Posterior cingulate gyrus (tissue), 11 donors: ENCODE measurements at regions not wholly inside any gene's neighbourhood (a gene's known extent, or its start where the extent isn't known, plus 50 kb on each side); places are given as distances from the start of the nearest gene placed in this dataset.

Source experiments
- DNase-seq, 10 donors: peaks; one replicate each; pipeline versions ENCODE4 v3.0.0 to v3.0.0-alpha.2; 2020 to 2021; ENCODE audit warnings: mixed read lengths in 3 of 10
- intact Hi-C: fragments of 100-400 bp; cut with DNase I; formaldehyde crosslinking; loops from one replicate; pipeline ENCODE4 v1.15.1; 2023

- DNase-seq = peak in 3 of 10 donors; percentile 62 to 81 (median 72)
- intact Hi-C loops = loop anchor here (10.0 kb wide), 2 partner anchors 312 to 622 kb away; no protein-coding TSS in a partner anchor
These were observed 162.0 kb upstream of the CST7 start for GRCh38 chr20:24787071-24787470.

DNA sequence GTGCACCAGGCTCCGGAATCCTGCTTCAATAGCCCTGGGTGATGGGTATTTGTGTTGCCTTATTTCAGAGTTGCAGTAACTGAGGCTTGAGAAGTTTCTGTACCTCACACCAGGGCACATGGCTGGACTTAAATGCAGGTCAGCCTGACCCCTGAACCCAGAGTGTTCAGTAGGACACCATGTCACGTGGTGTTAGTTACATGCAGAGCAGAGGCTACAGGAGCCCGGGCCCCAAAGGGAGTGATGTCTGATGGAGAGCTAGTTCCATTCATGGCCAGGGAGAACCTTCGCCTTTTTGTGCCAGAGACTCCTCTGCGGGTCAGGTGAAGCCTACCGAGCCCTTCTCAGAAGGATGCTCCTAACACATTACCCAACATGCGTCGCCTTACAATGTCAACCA lies 161.4 kb upstream of the CST7 start:
- peak in 3 of 10 donors; percentile 24 to 53 (median 36) for DNase-seq
- intact Hi-C loops = loop anchor here (10.0 kb wide), 2 partner anchors 313 to 623 kb away; no protein-coding TSS in a partner anchor

- peak in 3 of 10 donors; percentile 32 to 45 (median 40) for DNase-seq
- intact Hi-C loops = loop anchor here (10.0 kb wide), 2 partner anchors 315 to 625 kb away; no protein-coding TSS in a partner anchor
These were observed 159.2 kb upstream of the CST7 start for GRCh38 chr20:24789877-24790276.

- intact Hi-C loops = no loop called here
These were observed 158.3 kb upstream of the CST7 start for GRCh38 chr20:24790746-24791283.

GRCh38 chr20:24791953-24792352 lies 157.1 kb upstream of the CST7 start:
- intact Hi-C loops = no loop called here
- peak in 3 of 10 donors; percentile 3 to 49 (median 21) for DNase-seq

More at GRCh38 chr20:24790746-24791283, 158.3 kb upstream of the CST7 start:
- peak in 3 of 10 donors; percentile 29 to 59 (median 55) for DNase-seq

DNA sequence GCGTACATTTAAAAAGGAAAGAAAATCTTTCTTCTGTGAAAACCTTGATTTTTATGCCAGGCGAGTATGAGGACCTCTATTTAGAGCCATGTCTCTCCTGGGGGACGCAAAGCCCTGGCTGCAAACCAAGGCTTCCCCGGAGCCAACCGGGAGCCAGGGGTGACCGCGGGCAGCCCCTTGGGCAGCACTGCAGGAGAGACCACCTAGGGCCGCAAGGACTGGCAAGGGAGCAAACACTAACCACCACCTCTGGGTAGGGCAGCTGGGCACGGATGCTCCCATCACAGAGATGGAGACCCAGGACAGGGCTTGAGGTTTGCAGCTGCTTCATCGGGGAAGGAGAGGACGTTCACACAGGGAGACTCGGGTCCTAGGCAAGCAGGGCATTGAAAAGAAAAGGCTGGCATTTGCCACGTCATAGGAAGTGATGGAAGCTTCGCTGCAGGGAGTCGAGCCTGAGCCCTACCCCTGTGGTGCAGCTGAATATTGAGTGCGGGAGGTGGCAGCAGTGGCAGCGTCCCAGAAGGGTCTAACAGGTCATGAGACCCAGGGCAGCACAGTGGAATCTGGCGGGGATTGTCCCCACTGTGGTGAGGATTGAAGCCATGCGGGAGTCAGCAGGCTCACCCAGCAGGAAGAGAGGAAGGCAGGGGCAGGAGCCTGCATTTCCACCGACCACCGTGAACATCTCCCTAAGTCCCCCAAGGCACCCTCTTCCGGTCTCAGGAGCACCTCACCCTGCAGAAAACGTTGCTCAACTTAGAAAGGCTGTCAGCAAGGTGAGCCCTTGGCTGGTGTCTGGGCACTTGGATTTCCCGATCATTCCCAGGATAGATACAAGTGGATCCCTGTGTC lies 156.2 kb upstream of the CST7 start:
- DNase-seq = peak in 3 of 10 donors; percentile 50 to 77 (median 64)
- intact Hi-C loops = no loop called here

DNA sequence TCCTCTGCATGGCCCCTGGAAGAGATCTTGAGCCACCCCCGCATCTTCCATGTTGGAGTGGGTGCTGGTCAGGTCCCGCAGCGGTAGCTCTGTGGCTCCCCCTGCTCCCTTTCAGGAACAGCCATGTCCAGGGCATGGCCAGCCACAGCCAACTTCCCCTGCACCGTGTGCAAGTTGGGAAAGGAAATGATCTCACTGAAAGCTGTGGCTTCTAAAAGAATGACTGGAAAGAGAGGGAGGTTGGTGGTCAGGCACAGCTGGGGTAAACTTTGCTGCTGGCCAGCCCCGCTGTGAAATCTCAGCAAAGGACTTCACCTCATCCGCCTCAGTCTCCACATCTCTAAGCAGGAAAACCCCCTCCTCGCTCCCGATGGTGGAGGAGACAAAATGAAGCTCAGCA lies 153.6 kb upstream of the CST7 start:
- intact Hi-C loops = no loop called here

DNA sequence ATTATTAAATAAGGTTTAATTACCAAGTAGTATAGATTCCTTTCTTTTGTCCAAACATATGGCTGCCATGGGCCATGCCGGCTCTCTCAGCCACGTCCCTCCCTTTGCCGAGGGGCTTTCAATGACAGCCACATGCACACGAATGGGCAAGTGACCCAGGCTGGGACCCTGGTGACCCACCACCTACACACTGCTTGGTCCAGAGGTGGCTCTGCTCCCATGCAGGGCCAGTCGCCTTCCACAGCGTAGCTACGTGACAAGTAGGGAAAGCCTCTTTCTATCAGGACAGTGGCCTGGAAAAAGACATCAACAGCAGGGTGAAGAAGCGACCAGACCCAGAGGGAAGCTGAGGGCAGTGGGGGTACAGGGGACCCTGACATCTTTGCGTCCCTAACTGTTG lies 152.8 kb upstream of the CST7 start:
- intact Hi-C loops = no loop called here
- DNase-seq = peak in 3 of 10 donors; percentile 10 to 75 (median 22)

More for the DNA sequence above, 153.6 kb upstream of the CST7 start:
- DNase-seq = peak in 3 of 10 donors; percentile 23 to 57 (median 48)

GRCh38 chr20:24797113-24797512 lies 152.0 kb upstream of the CST7 start:
- DNase-seq = peak in 2 of 10 donors; percentile 5 to 7
- intact Hi-C loops = no loop called here

GRCh38 chr20:24797745-24798655 lies 151.1 kb upstream of the CST7 start:
- DNase-seq = peak in 3 of 10 donors; percentile 45 to 66 (median 54)
- intact Hi-C loops = no loop called here

- intact Hi-C loops = no loop called here
- DNase-seq = peak in 3 of 10 donors; percentile 53 to 65 (median 57)
These were observed 150.0 kb upstream of the CST7 start for GRCh38 chr20:24798930-24799705.

DNA sequence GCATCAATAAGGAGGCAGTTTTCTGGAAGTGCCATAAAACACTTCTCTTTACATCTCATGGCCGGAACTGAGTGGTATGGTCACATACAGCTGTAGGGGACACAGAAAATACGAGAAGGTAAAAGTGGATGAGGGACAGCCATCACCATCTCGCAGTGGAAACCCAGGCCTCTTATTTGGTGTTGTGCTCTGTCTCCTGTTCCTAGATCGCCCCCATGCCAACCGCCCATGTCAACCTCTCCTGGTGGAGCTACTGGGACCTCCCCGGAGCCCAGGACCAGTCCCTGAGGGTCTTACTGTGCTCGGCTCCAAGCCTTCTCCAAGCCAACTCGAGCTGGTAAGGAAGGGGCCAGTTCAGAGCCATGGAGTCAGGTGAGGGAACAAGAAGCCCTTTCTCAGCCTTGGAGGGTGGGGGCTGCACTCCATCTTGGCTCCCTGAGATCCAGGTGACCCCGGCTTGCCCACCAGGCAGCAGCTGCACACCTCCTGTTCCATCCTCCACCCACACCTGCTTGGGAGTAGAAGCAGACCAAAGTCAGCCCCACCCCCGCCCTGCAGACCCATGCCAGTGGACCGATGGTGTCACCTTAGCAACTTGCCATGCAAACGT lies 149.0 kb upstream of the CST7 start:
- DNase-seq = peak in 3 of 10 donors; percentile 40 to 58 (median 55)
- intact Hi-C loops = no loop called here

DNA sequence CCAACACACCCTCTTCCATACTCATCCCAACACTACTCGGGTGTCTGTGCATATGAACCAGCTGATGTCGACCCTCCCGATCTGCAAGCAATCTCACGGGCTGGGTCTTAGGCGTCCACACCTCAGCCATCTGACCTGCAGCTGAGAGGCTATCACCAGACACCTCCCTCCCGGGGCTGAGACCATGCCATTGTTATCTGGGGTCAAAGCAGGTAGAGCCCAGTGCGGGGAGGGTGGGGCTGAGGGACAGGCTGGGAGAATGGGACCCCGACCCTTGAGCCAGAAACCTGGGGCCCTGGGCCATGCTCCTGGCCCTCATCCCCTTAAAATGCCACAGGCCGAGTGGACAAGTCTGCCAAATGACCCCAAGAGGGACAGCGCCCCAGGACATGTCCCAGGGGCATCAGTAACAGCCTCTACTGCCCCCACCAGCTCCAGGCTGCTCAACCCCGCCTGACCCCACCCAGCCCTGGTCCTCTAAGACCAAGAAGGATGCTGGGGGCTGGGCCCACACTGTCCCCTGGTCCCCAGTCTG lies 146.7 kb upstream of the CST7 start:
- DNase-seq = peak in 3 of 10 donors; percentile 57 to 80 (median 70)
- intact Hi-C loops = no loop called here

DNA sequence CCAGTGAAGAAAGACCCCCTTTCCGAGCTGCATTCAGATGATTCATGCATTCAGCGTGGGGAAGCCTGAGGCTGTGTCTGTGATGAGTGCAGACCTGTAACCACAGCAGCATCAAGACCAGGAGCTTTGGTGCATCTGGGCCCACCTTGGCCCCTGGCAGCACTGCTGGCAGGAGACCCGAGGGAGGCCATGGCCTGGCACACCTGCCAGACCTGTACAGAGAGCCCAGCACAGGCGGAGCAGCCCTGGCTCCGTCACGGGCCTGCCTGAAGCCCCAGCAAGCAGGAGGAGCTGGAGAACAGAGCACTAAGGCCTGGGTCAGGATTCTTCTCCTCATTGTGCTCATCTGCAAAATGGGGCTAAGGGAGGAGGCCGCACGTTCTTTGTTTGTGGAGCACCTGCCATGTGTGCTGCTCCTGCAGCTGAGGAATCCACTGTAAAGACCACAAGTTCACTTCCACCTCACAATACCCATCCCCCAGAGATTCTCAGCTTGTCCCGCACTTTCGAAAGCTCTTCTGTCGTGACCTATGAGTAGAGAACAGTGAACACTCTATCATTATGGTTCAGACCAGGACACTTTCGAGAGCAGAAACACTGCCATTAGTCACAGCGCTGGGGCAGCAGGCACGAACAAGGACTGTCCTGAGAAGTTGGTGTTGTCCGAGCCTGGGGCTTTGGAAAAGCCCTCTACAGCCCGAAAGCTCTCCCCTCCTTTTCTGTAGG lies 144.4 kb upstream of the CST7 start:
- DNase-seq = peak in 3 of 10 donors; percentile 35 to 65 (median 64)
- intact Hi-C loops = no loop called here

DNA sequence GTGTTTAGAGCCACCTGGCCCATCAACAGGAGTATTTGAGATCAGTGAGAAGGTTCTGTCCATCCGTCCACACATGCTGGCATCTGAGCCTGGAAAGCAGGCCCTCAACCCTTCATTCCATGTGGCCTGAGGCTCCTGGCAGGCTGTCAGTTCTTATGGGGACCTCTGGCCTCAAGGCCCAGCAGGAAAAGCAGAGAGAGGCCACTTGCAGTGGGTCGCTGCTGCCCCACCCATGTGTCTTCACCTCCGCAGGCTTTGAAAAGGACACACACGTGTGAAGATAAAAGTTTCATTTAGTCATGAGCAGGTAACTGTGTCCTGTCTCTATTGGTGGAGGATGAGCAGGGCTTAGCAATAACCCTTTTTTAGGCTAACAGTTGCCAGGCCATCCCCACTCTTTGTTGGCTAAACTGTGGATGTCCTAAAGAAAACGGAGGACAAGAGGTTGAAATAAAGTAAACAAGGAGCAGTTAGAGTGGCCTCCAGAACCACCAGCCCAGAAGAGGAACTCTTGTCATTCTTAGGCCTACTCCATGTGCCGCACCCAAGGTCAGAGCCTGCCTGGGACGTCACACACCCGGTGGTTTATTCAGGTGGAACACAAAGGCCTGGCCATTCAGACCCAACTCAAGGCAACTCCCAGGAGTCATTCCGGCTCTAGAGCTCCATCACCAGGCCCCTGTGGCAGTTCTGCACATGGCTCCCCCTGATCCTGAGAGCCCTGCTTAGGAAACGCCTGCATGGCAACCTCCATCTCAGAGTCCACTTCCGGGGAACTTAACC lies 143.4 kb upstream of the CST7 start:
- intact Hi-C loops = no loop called here
- peak in 3 of 10 donors; percentile 24 to 52 (median 33) for DNase-seq

DNA sequence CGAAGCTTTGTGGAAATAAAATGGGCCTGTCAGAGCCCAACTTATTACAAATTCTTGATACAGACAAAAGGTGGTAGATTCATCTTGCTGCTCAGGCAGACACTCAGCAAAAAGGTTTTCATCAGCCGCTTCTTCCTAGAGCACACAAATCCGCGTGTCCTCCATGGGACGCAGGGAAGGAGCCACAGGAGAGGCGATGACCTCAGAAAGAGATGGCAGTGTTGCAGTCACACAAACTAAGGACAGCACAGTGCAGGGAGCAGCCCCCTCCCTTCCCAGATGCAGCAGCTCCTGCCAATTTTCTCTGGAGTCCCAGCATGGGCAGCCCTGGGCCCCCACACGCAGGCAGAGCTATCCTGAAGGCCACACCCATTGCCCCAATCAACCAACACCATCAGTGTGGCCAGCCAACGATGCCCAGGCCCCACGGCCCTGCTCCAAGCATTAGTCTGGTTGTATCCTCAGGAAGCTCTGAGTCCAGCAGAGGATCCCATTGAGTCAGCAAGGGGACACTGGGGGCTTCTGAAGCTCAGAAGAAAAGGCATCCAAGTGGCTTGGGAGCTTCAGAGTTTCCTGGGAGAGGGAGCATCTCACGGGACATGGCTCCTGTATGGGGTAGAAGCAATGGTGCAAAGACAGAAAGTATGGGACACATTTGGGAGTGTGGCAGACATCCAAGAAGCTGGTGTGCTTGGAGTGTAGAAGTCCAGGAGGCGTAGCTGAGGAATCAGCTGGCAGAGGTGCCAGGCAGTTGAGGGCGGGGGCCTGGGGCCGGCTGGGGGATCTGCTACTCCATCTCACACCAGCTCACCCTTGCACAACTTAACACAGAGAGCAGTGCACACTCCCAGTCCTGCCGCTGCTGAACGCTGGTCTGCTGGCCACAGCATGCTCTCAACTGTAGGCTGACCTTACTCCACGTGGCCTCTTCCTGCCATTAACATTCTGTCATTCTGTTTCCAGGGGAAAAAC lies 142.1 kb upstream of the CST7 start:
- intact Hi-C loops = no loop called here
- peak in 2 of 10 donors; percentile 24 to 65 for DNase-seq
